ENCODE measurements at regions not wholly inside any gene's neighbourhood (a gene's known extent, or its start where the extent isn't known, plus 50 kb on each side); places are given as distances from the start of the nearest gene placed in this dataset.

DNA sequence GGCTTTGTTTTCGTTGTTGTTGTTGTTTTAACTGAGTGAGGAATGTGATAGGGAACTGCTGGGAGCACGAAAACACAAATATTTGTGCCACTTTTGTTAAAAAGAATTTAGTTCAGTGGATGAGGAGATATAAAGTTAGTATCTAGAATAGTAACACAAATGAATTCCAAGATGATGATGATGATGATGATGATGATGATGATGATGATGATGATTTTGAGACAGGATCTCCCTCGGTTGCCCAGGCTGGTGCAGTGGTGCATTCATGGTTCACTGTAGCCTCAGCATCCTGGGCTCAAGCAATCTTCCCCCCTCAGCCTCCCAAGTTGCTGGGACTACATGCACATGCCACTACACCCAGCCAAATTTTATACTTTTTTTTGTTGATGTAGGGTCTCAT lies 223.7 kb downstream of the DSEL start:
- DNase-seq = no peak

DNA sequence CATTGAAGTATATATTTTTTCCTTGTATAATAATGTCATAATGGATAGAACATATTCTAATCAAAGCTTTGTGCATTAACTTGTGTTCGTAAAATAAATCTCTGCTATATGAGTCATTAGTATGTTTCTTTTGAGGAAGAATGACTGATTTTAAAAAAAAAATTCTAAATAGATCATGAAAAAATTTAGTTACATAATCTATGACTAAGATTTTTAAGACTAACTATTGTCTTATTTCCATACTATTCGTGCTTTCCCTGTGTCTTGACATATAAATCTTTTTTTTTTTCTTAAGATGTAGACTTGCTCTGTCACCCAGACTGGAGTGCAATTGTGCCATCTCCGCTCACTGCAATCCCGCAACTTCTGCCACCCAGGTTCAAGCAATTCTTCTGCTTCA lies 226.1 kb downstream of the DSEL start:
- no peak for DNase-seq

DNA sequence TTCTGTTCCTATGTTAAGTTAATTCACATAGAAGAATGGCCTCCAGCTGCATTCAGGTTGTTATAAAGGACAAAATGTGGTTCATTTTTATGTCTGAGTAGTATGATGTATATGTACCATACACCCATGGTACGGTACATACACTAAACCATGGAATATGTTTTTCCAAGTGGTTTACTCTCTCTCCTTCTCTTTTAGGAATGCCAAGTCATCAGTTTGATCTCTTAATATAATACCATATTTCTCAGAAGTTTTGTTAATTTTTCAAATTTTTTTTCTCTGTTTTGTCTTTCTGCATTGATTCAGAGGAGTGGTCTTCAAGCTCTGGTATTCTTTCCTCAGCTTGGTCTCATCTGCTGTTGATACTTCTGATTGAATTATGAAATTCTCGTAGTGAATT lies 230.9 kb downstream of the DSEL start:
- DNase-seq = no peak

DNA sequence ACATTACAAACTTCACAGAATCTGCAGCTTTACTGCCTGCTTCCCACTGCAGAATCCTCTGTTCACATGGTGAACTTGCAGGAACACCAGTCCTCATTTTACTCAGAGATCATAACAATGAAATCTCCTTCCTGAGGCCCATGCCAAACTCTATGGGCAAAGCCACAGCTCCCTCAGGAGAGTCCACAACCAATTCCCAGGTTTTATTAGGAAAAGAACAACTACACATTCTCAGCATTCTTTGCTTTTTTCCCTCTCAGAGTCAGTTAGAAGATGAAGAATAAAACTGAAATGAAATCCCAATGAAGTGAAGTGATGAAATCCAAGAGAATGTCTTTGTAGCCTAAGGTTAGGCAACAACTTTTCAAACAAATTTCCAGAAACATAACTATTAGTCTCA lies 233.7 kb downstream of the DSEL start:
- DNase-seq = no peak

DNA sequence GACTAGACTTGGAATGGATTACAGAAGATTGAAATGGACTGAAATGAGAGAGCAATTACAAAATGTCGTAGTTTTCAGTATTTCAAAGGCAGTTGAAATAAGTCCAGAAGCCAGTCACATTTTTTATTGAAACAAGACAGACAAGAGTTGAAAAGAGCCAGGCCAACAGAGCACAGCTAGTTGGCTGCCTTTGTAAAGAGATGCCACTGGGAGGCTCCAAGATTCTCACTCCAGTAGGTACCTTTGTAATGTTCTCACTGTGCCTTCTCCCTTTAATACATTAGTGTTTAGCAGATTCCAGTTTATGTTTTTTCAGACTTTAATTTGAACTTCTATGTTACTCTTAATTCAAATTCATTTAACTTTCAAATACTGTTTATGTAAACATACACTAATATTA lies 234.8 kb downstream of the DSEL start:
- no peak for DNase-seq

DNA sequence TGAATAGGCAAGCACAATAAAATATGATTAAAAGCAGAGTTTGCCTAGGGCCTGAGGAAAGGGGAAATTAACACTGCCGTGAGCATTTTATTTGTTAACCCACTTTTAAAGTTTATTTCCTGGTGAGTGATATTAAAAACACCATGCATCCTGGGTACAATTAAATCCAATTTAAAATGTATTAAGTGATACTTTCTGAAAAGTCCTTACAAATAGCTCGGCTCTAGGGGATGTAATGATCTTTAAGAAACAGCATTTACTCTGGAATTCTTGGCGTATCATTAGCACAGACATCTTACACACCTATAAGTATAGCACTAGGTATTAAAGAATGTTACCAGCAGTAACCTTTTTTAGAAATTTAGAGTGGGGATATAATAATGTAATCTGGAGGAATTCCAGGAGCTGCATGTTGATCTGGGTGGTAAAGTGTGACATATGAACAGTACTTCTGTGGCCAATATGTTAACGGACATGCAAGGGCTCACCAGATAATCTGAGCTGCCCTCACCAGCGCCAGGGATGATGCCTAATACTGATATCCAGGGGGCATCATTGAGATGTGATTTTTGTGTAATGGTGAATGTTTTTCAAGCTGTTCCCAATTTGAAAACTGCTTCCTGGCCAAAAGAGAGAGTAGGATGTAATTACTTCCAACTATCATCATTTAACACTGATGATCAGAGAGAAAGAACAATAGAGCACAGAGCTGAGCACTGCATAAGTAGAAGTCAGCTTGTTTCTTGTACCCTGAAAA lies 235.9 kb downstream of the DSEL start:
- no peak for DNase-seq

DNA sequence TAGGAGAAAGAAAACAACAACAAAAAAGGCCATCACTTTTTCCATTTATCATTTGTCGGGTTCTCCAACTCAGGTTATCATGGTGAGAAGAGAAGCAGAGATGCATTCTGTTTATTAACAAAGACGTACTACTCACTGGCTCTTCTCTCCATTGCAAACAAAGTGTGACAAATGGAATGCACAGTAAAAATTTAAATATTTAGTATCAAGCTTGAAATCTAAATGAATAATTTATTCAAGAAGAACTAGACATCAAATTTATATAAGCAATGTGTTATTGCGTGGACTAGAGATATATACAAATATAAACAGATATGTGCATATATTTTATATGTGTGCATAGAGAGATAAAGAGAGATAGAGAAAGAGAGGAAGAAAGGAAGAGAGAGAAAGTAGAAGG lies 236.5 kb downstream of the DSEL start:
- DNase-seq = no peak

DNA sequence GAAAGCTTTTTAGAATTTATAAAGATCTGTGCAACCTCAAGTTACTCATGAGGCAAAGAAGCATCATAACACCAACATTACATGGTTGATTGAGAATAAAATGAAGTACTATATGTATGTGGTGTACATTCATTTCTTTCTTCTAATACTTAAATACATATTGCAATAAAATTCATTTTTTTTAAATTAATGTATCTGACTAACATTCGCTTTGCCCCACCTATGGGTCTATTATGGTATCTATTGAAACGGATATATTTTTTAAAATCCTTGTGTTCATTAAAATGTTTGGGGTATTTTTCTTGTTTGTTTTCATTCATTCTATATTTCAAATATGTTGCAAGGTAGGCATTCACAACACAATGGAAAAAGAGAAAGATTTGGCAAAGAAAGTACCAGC lies 237.5 kb downstream of the DSEL start:
- DNase-seq = no peak

DNA sequence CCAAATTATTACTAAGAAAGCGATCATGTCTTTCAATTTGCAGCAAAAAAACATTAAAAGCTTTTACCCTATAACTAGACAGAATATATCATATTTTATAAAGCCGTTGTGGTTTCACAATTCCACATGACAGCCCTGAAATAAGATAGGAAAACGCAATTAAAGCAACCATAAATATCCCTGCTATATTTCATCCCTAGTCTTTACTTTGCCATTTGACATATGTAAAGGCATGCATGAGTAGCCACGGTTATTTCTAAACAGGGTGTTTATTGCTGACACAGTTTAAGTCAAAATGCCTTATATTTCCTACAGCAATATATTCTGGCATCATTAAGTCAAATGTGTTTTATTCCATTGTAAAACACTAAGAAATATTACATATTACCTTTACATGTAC lies 239.9 kb downstream of the DSEL start:
- DNase-seq = no peak

DNA sequence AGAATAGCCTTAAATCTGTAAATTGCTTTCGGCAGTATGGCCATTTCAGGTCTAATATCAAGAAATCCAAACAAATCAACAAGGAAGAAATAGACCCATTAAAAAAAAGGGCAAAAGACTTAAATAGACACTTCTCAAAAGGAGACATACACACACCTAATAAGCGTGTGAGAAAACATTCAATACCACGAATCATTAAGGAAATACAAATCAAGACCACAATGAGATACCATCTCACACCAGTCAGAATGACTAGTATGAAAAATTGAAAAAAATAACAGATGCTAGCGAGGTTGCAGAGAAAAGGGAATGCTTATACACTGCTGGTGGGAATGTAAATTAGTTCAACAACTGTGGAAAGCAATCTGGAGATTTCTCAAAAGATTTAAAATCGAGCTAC lies 243.2 kb downstream of the DSEL start:
- no peak for DNase-seq

DNA sequence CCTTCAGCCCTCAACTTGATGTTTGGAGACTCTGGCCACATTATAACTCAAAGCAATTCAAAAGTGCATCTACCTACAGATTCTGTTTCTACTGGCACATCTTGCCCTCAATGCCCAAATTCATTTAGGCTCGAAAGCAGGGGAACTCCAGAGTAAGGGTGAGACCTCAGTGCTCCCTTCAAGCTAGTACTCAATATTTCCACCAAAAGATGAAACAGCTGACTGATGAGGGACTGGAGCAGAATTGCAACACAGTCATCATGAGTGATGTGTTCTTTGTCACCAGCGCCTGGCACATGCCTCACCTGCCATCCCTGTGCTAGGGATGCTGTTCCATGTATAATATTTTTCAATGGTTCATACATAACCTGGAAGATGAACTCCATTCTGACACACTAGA lies 247.3 kb downstream of the DSEL start:
- DNase-seq = no peak

DNA sequence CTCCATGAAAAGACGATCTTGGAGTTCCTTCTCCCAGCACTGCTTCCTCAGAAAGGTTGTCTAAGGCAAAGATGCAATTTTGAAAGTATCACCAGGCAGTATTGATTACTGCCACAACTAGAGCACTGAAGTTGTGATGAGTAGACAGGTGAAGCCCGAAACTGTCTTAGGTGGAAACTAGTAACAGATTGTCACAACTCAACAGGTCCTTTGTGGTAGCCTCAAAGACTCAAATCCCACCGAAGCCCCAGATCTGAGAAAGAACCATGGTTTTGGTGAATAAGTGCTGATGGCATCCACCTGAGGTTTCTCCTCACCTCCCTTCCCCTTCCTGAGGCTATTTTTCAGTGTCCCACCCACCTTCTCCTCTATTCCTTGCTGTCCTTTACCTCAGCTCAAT lies 248.0 kb downstream of the DSEL start:
- DNase-seq = no peak

DNA sequence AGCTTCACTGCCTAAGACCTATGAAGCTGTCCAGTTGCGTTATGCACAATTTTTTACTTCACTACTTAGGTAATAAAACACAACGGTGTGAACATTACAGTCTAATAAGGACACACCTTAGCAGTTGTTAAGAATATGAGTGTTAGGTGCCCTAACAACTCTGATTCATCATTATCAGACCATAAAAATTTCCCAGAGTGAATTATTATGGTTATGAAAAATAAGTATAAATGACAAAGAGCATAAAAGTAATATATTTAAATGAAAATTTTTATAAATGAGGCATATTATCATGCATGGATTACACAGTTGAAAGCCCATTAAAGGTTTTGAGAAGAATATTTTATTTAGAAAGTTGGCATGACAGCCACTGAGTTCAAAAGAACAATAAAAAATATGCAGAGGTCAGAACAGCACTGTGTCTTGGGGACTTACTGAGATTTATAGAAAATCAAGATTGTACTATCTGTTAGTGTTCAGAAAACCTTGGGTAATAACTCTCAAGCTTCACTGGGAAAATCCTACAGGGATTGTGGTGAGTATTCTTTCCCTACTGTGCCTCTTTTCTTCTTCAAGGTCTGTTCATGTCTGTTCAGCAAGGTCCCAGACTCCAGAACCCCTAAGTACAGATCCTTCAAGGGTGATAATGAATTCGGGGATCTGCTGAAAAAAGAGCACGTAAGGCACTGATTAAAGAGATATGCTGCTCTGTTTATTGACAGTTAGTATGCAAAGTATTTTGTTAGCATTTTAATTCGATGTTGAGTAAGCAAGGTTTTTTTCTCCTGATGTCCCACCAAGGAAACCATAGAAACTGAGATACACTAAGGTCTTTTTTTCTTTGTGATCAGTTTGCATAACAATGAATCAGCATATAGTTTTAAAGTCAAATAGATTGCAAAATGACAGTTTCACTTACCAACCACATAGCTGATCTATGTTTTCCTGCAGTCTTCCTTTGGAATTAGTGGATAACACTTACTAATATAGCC lies 250.0 kb downstream of the DSEL start:
- no peak for DNase-seq

DNA sequence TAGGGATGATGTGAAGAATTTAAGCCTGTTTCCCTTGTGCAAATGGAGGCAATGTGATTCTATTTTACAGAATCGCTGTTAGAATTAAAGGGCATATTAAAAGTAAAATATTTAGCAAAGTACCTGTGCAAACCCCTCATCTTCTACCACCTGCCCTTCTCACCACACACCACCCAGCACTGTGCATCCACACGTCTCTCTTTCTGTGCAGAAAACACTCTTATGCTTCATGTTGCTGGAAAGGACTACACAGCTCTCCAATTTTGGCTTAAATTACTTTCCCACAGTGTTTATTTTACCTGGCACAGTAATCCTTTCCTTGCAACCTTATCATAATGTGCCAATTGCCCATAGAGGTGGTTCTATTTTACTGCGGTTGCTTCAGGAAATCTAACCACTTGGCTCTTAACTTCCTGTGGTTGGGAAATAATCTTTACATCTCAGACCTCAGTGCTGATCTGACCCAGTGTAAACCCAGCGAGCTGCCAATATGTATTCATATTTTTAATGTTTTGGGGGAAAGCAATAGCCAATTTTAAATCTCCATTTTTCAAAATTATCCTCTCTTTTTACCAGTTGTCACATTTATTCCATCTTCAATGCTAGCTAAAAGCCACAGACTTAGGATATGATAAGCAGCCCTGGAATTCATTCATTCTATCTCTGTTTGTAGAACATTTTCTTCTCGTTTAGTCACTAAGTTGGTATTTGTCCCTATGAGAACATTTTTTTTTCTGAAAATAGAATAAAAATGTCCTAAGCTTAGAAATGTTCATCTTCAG lies 250.9 kb downstream of the DSEL start:
- no peak for DNase-seq

DNA sequence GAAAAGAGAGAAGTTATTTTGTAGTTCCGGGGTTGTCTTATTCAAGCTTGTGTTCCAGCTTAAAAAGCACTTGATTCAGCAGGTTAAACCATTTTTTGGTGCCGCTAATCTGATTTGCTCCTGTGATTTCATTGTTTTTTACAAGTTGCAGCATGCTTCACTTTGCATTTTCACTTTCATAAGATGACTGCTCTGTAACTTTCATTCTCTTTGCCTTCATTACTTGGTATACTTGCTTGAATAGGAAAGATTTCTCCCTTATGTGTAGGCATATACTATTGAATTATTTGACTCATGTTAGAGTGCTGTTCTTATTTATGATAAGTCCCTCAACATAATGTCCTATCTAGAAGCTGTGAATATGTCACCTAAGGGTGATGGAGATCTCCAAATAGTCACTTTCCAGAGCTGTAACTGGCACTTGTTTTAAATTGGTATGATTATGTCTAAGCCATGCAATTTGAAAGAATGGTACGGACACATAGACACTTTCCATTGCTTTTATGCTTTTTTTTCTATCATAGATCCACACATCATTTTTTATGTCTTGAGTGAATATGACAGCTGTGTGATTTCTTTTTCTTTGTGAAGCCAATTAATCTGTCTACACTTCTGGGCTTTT lies 254.5 kb downstream of the DSEL start:
- DNase-seq = no peak

DNA sequence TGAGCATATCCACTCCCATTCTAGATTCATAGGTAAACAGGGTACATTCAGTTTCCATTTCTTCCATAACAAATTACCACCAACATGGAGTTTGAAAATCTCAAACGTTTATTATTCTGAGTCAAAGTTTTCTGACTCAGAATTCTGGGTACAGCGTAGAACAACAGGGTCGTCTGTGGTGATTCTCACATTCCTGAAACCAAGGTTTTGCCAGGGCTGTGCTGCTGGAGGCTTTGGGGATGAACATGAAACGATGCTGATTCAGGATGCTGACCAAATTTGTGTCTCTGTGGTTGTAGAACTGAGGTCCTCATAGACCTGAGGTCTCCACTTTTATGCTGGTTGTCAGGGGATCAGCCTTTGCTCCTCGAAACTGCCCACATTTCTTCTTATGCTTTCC lies 255.7 kb downstream of the DSEL start:
- DNase-seq = no peak

DNA sequence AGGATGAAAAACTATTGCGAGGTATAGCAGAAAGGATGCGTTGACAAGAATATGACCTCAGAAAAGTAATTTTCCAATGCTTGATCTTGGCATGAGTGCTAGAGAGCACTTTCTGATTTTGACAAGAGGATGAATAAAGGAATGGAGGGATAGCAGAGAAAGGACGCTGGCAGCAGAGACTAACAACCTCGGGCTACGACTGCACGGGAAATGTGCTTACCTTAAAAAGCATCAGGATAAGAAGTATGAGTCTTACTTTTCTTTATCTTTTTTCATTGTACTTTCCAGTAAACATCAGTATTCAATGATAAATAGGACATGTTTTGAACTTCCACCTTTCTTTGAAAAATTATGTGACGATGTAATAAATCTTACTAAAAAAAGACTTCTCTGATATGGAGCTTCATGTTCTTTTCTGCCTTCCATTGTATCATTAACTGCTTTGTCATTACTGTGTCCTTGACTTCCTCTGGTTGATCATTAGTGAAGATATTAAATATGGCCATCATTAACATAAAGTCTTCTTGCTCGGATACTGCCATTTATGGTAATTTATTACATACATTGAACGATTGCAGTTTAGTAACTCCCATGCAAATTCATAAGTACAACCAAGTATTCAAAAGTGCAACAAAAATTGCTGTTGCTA lies 265.6 kb downstream of the DSEL start:
- DNase-seq = no peak

DNA sequence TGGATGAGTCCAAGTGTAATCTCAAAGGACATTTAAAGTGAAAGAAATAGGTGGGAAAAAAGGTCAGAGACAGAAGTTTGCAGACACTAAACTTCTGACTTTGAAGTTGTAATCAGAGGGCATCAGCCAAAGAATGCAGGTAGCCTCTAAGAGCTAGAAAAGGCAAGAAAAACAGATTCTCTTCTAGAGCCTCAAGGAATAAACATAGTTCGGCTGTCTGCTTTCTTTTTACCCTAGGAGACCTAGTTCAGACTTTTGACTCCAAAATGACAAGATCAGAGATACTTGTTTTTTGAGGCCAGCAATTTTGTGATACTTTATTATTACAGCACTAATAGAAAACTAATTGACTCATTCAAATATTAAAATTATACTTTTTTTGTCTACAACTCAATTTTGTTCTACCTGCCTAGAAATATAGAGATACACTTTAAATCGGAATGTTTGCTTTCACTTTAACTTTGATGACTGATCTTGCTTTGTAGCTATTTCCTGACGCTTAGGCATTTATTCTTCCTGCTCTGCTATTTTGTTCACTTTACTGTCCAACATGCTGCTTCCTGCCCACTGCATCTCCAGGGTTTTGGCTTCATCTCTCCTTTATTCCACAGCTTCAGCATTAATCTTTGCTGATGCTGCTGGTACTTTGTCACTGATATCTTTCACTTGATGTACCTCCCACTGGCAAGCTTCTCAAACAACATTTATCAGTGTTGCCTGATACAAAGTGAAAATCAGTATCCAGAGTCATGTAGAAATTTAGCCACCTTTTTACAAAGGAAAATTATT lies 272.5 kb downstream of the DSEL start:
- DNase-seq = no peak

DNA sequence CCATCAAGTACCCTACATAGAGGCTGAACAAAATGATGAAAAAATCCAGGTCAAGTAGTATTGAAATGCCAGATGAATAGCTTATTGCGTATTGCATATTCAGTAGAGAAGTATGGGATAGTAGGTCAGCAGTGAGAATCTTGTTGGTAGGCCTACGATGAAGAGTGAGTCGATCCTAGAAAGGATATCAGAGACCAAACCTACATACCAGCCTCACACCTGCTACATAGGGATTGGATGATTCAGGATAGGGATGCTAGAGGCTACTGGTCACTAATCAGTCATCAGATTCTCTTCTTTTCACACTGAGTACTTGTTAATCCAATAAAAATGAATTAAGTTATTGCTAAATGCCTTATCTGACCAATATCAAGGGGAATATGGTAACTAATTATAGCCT lies 274.5 kb downstream of the DSEL start:
- DNase-seq = no peak

DNA sequence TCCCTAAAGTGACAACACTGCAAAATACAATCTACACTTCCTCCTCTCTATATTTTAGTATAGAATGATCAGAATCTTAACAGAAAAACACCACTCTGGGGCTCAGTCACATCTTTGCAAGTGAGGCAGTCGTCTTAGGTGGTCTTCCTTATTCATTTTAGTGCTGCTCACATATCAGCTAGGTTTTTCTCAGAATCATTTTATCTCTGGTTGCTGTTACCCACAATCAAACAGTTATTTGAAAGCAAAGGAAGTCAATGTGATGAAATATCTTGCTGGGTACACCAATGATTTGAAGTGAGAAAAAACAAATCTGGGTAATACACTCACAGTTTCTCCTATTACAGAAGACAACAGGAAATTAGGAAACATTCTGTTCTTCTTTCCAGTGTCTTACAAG lies 275.2 kb downstream of the DSEL start:
- DNase-seq = no peak
